K562 (cell line): ENCODE measurements at regions not wholly inside any gene's neighbourhood (a gene's known extent, or its start where the extent isn't known, plus 50 kb on each side); places are given as distances from the start of the nearest gene placed in this dataset.

Experiments
- ATAC-seq: fragments of 200-7000 bp; cut with Tn5 transposase; 3 replicates; pipeline ENCODE4 v1.9.1; 2020; ENCODE audit warnings: moderate library complexity
- BruUV-seq: library from RNA; stranded (reverse); fragments of 400-500 nt; replicated peaks from 2 replicates; lab custom pipeline; 2021; lab: Mats Ljungman, UMichigan
- CTCF ChIA-PET: fragments of 300-600 bp; formaldehyde crosslinking; extraction: SDS; loops from one replicate; lab custom pipeline; 2021; ENCODE audit warnings: low intra/inter-chr PET ratio; lab: Yijun Ruan, JAX
- POLR2A ChIA-PET: fragments of 300-600, 350-650 bp; sonication (Branson Sonifier 250); formaldehyde crosslinking; extraction: SDS; loops from one replicate; lab custom pipeline; 2021; ENCODE audit warnings: antibody characterized with exemption, inconsistent platforms; lab: Yijun Ruan, JAX
- DNase-seq, 4 experiments: peaks; one replicate each; pipeline versions ENCODE4 v3.0.0 to v3.0.0-alpha.2; 2011 to 2018; ENCODE audit warnings: low spot score in 3 of 4, mixed read lengths in 3 of 4; ENCODE audit errors: extremely low read depth in 1 of 4
- FAIRE-seq: peaks from 2 replicates; lab custom pipeline; 2011; peaks lifted over from hg19 to GRCh38; lab: Jason Lieb, UNC
- H2AFZ ChIP-seq: 2 replicates; pipeline ENCODE4 v1.6.0; 2011; ENCODE audit warnings: low read depth, low read length, control low read depth, inconsistent platforms
- H3K27ac ChIP-seq: fragments of 200-600 bp; 3 replicates; pipeline ENCODE4 v1.8.0; 2011; ENCODE audit warnings: low read depth, mild to moderate bottlenecking, control low read depth, inconsistent platforms, low read length, moderate library complexity, mixed read lengths; ENCODE audit errors: extremely low read depth
- H3K27me3 ChIP-seq, 2 experiments: fragments of 300-600 bp in 1 of 2; 2 replicates in 1 of 2; 3 replicates in 1 of 2; pipeline versions ENCODE4 v1.6.0 to v1.8.0; 2011; ENCODE audit warnings: inconsistent platforms in 2 of 2, low read length in 2 of 2, mild to moderate bottlenecking in 1 of 2, mixed read lengths in 1 of 2, moderate library complexity in 1 of 2; ENCODE audit not compliant: control insufficient read depth in 2 of 2, insufficient read depth in 2 of 2
- H3K36me3 ChIP-seq: fragments of 300-600 bp; 3 replicates; pipeline ENCODE4 v1.8.0; 2011; ENCODE audit warnings: mild to moderate bottlenecking, low read length, inconsistent platforms; ENCODE audit not compliant: control insufficient read depth, insufficient read depth
- H3K4me1 ChIP-seq, 2 experiments: fragments of 200-600 bp in 1 of 2; replicated peaks in 1 of 2; 2 replicates in 1 of 2; 3 replicates in 1 of 2; pipeline versions ENCODE4 v1.5.1 to v1.8.0; 2011; ENCODE audit warnings: inconsistent platforms in 2 of 2, low read length in 2 of 2, mild to moderate bottlenecking in 1 of 2, mixed read lengths in 1 of 2, moderate library complexity in 1 of 2; ENCODE audit not compliant: control insufficient read depth in 2 of 2, insufficient read depth in 2 of 2
- H3K4me2 ChIP-seq: 2 replicates; pipeline ENCODE4 v1.6.1; 2011; ENCODE audit warnings: low read length, control low read depth, inconsistent platforms, mixed read lengths; ENCODE audit not compliant: insufficient read depth
- H3K4me3 ChIP-seq: fragments of 200-600 bp; sonication (generic), shearing (Covaris generic); 2 replicates; pipeline ENCODE4 v1.5.1; 2016; ENCODE audit warnings: control low read depth, inconsistent platforms
- H3K79me2 ChIP-seq: fragments of 200-600 bp; 3 replicates; pipeline ENCODE4 v1.8.0; 2011; ENCODE audit warnings: low read length, inconsistent platforms; ENCODE audit not compliant: control insufficient read depth, insufficient read depth
- H3K9ac ChIP-seq, 2 experiments: 2 replicates each; pipeline versions ENCODE4 v1.6.0 to v1.6.1; 2011; ENCODE audit warnings: low read depth in 2 of 2, low read length in 2 of 2, control low read depth in 1 of 2, inconsistent platforms in 1 of 2, mild to moderate bottlenecking in 1 of 2, mixed read lengths in 1 of 2; ENCODE audit not compliant: insufficient read depth in 1 of 2
- H3K9me1 ChIP-seq: one replicate; pipeline ENCODE4 v1.6.0; 2011; ENCODE audit warnings: inconsistent platforms, mild to moderate bottlenecking, low read length, moderate library complexity; ENCODE audit not compliant: control insufficient read depth, insufficient read depth
- H3K9me3 ChIP-seq: replicated peaks from 2 replicates; pipeline ENCODE4 v1.5.1; 2011; ENCODE audit warnings: low read depth, low read length, inconsistent platforms; ENCODE audit not compliant: control insufficient read depth, insufficient read depth
- H4K20me1 ChIP-seq: replicated peaks from 2 replicates; pipeline ENCODE4 v1.6.1; 2011; ENCODE audit warnings: low read length, inconsistent platforms, mixed read lengths; ENCODE audit not compliant: control insufficient read depth, insufficient read depth
- FOXJ3 ChIP-seq: sonication (generic); formaldehyde crosslinking; IDR thresholded peaks from 2 replicates; pipeline ENCODE4 v1.4.0; 2020; ENCODE audit warnings: mild to moderate bottlenecking, missing genetic modification reagents
- NFIX ChIP-seq: fragments of 250-450 bp; sonication (Bioruptor Pico); IDR thresholded peaks from 2 replicates; pipeline ENCODE4 v1.4.0; 2020; ENCODE audit warnings: low read depth, mild to moderate bottlenecking, moderate library complexity
- POLR2G ChIP-seq: fragments of 200-400 bp; formaldehyde crosslinking; IDR thresholded peaks from 2 replicates; pipeline ENCODE4 v1.6.1; 2017; ENCODE audit warnings: low read depth, mild to moderate bottlenecking, antibody characterized with exemption, low read length, moderate library complexity
- RBM25 ChIP-seq: fragments of 200-400 bp; formaldehyde crosslinking; IDR thresholded peaks from 2 replicates; pipeline ENCODE4 v1.6.1; 2018; ENCODE audit warnings: low read length, low read depth, moderate library complexity; ENCODE audit not compliant: severe bottlenecking
- ZC3H11A ChIP-seq: IDR thresholded peaks from 2 replicates; pipeline ENCODE4 v1.6.1; 2012; ENCODE audit warnings: low read depth, low read length, improper control_type of control experiment
- ZNF316 ChIP-seq: fragments of 450-650 bp; IDR thresholded peaks from 2 replicates; pipeline ENCODE4 v1.6.1; 2016
- ZNF76 ChIP-seq: fragments of 250-450 bp; sonication (Bioruptor Pico); IDR thresholded peaks from 2 replicates; pipeline ENCODE4 v1.4.0; 2020; ENCODE audit warnings: mild to moderate bottlenecking, moderate library complexity, borderline replicate concordance
- ZNF778 ChIP-seq: fragments of 450-650 bp; formaldehyde crosslinking; IDR thresholded peaks from 2 replicates; pipeline ENCODE4 v1.4.0; 2020; ENCODE audit warnings: mild to moderate bottlenecking, moderate library complexity
- WGBS: fragments of 100-300 bp; shearing (Covaris generic); methylation state at CpG from one replicate; pipeline ENCODE4 v1.1.6; 2016; ENCODE audit warnings: low coverage, mixed read lengths; ENCODE audit not compliant: insufficient coverage; ENCODE audit errors: missing lambda C conversion rate; 5-methylcytosine and 5-hydroxymethylcytosine counted together
- in situ Hi-C: fragments of 300-500 bp; cut with MboI; formaldehyde crosslinking; loops from 4 replicates; pipeline ENCODE4 v1.15.0; 2018; ENCODE audit warnings: inconsistent platforms, mixed read lengths
- intact Hi-C: fragments of 100-400 bp; cut with micrococcal nuclease; formaldehyde crosslinking; loops from 2 replicates; pipeline ENCODE4 v1.14.2; 2022
- TF ChIP-seq, protein P1 (sequence below), 2 experiments: IDR thresholded peaks in 1 of 2; conservative IDR thresholded peaks in 1 of 2; 2 replicates each; pipeline ENCODE4 v1.6.1; 2016; ENCODE audit warnings: low read depth in 2 of 2, mild to moderate bottlenecking in 1 of 2, missing compliant biosample characterization in 1 of 2, missing genetic modification characterization in 1 of 2, moderate library complexity in 1 of 2
- TF ChIP-seq, protein P2 (sequence below): sonication (generic); formaldehyde crosslinking; IDR thresholded peaks from 2 replicates; pipeline ENCODE4 v1.8.1; 2023; ENCODE audit warnings: missing genetic modification reagents, mild to moderate bottlenecking, borderline replicate concordance

DNA sequence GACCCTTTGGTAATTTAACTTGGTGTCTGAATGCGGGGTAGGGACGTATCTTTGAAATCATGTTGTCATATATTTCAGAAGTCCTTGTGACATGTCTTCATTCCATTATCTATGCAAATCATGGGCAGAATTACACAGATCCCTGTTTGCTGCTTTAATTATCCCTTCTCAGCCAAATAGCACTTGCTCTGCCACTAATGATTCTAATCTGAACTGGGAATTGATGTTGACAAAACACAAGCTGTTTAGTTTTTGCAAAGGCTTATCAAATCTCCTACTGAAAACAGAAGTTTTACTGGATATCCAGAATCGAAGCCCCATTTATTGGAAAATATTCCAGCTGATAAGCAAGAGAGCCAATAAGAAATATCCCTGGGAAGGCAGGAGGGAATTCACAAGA, 205.9 kb upstream of the COX10 start:
- Histone ChIP-seq H2AFZ (no peak overlapping the region), H3K36me3 (no peaks in the 10 kb centered on the region), H3K79me2 (no peaks in the 10 kb centered on the region), H3K9me3 (no peaks in the 10 kb centered on the region), H3K27me3 (no peaks in the 10 kb centered on the region), H3K9ac (no peak overlapping the region), H3K9me1 (no peaks in the 10 kb centered on the region), H3K4me2 (no peak overlapping the region), H4K20me1 (no peaks in the 10 kb centered on the region), H3K4me3 (no peak overlapping the region), H3K27ac (no peak overlapping the region), H3K4me1 (no peaks in the 10 kb centered on the region)
- TF ChIP-seq ZNF778 (CRISPR knock-in tag) (no peak), RBM25 (no peak), POLR2G (no peak), ZC3H11A (no peak), NFIX (CRISPR knock-in tag) (no peak), FOXJ3 (no peak), ZNF316 (no peak), ZNF76 (CRISPR knock-in tag) (no peak)
- TF ChIP-seq, protein P1, sequence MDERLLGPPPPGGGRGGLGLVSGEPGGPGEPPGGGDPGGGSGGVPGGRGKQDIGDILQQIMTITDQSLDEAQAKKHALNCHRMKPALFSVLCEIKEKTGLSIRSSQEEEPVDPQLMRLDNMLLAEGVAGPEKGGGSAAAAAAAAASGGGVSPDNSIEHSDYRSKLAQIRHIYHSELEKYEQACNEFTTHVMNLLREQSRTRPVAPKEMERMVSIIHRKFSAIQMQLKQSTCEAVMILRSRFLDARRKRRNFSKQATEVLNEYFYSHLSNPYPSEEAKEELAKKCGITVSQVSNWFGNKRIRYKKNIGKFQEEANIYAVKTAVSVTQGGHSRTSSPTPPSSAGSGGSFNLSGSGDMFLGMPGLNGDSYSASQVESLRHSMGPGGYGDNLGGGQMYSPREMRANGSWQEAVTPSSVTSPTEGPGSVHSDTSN (CRISPR knock-in tag; IDR thresholded peaks at IDR 0.05; ENCODE audit: low read depth) = no peak
- TF ChIP-seq, protein P1 (tag; conservative IDR thresholded peaks at IDR 0.05; ENCODE audit: low read depth) = no peak
- TF ChIP-seq, protein P2, sequence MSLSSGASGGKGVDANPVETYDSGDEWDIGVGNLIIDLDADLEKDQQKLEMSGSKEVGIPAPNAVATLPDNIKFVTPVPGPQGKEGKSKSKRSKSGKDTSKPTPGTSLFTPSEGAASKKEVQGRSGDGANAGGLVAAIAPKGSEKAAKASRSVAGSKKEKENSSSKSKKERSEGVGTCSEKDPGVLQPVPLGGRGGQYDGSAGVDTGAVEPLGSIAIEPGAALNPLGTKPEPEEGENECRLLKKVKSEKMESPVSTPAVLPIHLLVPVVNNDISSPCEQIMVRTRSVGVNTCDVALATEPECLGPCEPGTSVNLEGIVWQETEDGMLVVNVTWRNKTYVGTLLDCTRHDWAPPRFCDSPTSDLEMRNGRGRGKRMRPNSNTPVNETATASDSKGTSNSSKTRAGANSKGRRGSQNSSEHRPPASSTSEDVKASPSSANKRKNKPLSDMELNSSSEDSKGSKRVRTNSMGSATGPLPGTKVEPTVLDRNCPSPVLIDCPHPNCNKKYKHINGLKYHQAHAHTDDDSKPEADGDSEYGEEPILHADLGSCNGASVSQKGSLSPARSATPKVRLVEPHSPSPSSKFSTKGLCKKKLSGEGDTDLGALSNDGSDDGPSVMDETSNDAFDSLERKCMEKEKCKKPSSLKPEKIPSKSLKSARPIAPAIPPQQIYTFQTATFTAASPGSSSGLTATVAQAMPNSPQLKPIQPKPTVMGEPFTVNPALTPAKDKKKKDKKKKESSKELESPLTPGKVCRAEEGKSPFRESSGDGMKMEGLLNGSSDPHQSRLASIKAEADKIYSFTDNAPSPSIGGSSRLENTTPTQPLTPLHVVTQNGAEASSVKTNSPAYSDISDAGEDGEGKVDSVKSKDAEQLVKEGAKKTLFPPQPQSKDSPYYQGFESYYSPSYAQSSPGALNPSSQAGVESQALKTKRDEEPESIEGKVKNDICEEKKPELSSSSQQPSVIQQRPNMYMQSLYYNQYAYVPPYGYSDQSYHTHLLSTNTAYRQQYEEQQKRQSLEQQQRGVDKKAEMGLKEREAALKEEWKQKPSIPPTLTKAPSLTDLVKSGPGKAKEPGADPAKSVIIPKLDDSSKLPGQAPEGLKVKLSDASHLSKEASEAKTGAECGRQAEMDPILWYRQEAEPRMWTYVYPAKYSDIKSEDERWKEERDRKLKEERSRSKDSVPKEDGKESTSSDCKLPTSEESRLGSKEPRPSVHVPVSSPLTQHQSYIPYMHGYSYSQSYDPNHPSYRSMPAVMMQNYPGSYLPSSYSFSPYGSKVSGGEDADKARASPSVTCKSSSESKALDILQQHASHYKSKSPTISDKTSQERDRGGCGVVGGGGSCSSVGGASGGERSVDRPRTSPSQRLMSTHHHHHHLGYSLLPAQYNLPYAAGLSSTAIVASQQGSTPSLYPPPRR (CRISPR knock-in tag) = no peak
- FAIRE-seq (no peak), ATAC-seq (no peak), DNase-seq (no peak)
- intact Hi-C loops = no loop called here
- ChIA-PET CTCF (no interaction called here), POLR2A (no interaction called here)
- no TSS peak for BruUV-seq
- in situ Hi-C loops = no loop called here
- 0% methylated on average over 3 of the region's 3 CpGs for WGBS
